ENCODE measurements at regions not wholly inside any gene's neighbourhood (a gene's known extent, or its start where the extent isn't known, plus 50 kb on each side); places are given as distances from the start of the nearest gene placed in this dataset.

DNA sequence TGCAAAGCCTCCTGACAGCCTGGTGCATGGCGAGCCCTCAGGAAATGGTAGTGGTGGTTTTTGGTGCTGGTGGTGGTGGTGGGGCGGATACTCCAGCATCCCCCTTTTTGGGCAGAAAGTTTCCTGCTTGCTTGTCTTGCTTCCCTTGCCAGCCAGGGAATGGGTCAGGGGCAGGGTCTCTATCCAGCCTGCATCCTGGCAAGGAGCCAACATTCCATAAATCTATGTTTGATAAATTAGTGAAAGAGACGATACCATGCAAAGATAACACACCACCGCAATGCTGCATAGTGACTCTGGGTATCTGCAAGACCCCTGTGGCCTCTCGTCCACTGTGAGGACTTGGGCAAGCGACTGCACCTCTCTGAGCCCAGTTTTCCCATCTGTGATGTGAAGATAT is 246.2 kb downstream of the LRFN2 start:
- DNase-seq: no peak

DNA sequence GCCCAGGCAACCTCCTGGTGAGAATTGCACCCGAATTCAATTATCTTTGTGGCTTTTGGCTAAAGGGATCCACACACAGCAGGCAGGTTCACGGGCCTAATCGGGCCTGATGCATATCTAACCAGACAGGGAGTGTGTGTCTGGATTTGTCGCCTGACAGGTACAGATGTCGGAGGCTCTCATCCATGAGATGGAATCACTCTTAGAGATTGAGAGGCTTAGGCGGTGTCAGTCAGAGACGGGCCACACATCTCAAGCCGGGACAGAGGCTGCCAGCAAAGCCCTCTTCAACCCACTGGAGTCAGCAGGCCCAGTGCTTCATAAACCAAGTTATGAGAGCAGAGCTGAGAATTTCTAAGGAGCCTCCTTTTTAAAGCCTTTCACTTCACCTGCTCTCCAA is 247.0 kb downstream of the LRFN2 start:
- no peak for DNase-seq

DNA sequence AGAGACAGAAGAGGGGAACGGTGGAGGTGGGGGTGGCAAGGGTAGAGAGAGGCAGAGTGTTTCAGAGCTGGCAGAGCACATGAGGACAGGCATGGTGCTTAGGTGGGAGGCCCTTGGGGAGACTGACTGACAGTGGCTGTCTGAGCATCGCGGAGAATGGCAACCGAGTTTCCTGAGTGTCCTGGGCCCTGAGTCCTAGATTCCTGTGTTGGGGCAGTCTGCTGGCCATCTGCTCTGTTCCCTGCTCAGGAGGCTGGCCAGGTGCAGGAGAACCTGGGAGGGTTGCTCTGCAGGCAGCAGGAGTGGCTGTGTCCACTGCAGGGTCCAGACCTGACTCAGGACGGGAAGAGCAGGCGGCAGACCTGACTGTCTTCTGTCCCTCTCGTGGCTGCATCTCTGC is 248.9 kb downstream of the LRFN2 start:
- DNase-seq: no peak

DNA sequence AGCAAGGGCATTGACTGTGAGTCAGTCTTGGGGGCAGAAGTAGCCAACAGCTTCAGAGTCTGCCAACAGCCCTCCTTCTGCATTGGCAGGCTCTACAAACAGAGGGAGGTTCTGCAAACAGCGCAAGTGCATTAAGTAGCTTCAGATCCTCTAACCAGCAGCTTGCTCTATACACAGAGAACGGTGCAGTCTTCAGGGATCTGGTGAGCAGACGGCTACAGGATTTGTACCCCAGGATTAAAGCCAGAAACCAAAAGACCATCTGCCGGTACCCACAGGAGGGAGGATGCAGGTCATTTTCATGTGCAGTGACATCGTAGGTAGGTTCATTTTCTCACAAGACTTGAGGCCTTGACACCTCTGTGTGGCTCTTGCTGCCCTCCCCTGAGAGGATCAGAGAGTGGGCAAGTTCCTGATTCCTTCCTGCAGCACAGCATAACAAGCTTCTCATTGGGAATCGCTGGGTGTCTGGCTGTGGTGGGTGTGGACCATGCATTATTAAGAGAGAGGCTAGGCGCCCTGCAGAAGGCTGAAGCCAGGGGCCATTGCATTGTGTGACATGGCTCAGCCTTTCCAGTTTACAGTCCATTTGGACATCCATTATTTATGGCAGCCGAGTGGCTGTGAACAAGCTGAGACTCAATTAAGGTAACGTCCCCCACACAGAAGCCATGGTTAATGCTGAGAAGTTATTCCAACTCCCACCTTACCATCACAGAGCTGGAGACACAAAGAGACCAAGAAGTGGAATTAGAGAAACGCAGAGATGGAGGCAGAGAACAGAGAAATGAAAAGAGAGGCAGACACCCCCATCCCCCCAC is 250.0 kb downstream of the LRFN2 start:
- DNase-seq: no peak

DNA sequence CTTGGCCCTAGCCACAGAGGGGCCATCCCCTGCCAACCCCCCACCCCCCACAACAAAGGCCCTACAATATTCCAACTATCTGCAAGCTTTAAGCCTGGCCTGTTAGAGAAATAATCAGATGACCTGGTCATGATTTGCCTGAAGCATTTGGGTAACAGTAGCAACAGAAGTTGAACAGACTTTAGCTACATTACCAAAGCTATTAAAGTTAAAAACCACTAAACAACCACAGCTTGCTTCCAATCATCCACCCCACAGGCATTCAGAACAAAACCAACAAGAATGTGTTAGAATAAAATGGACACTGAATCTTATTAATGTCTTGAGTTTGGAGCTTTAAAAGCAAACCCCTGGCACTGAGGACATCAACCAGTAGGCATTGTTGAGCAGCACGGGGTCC is 250.9 kb downstream of the LRFN2 start:
- DNase-seq: no peak

DNA sequence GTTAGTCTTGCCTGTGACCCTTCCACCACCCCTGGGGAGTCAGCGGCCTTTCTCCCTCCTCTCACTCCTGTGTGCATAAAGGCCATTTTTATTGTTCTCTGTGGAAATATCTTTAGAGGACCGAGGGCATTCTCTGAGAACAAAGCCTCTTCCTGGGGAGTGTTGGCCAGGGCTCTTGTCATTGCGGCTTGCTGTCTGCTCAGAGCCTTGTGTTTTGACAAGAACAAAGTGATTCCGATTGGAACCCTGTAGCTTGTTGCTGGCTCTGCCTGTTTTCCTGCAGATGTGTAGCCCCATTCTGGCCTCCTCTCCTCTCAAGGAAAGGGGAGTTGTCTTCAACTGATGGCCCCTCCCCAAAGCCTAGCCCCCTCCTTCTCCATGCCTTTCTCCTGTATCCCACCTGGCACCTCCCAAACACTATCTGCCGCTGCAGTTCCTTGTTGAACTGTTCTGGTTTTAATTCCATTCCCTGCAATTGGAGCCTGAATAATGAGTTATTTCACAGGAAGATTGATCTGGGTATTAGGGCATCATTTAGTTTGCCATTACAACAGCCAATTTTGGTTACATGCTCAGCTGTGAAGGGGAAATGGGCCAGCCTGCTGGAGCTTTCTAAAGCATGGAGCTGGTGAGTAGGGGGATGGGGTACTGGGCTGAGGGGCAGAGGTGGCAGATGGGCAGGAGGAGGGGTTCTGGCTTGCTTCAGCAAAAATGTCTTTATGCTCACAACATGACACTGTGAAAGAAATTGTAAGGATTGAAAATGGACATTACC is 252.5 kb downstream of the LRFN2 start:
- DNase-seq: no peak

DNA sequence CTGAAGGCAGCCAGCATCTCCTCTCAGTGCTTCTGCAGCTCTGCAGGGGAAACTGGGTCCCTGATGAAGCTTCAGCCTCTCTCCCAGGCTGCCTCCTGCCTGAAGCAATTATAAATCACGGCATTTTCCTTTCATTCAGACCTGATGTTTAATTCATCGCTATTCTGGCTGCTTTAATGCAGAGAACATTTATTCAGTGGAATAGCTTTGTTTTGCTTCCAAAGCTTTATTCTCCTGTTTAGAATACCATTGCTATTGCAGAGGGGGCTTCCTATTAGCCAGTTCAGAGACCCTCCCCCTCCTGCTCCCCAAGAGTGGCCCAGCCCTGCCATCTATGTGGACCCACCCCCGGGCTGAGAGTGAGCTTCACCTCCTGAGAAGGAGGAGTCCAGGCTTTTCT is 255.6 kb downstream of the LRFN2 start:
- DNase-seq: no peak

DNA sequence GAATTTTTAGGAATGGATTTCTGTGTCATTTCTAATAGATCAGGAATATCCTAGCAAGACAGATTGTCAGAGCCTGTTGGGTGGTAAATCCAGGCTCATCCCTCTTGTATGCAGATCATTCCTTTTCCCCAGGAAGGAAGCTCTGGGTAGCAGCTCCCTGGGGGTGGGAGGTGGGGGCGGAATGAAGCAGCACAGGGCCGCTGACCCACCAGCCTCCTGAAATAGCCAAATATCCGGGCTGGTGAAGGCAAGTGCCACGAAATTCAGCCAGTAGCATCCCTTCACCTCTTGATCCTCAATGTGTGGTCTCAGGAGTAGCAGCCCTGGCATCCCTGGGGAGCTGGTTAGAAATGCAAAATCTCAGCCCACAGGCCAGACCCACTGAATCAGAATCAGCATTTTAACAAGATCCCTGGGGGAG is 256.9 kb downstream of the LRFN2 start:
- no peak for DNase-seq

DNA sequence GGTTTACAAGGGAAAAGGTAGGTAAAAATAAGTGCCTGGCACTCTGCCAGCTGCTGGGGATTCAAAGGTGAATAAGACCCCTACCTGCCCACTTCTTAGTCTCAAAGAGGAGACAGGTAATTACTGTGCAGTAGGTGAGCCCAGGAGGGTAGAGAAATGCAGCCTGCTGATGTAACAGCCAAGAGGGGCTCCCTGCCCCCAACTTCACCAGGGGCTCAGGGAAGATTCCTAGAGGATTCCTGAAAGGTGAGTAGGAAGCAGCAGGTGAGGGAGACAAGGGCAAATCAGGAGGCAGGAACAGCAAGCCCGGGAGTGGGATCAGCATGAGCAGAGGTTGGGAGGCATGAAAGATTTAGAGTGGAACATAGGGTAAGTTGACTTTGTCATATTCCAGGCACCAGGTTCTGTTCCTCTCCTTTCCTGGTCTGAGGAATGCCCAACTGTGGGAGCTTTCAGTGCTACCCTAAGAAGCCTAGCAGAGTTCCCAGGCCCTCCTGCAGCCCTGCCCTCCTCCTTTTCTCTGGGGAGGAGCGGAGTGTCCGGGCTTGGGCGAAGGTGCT is 258.1 kb downstream of the LRFN2 start:
- no peak for DNase-seq

DNA sequence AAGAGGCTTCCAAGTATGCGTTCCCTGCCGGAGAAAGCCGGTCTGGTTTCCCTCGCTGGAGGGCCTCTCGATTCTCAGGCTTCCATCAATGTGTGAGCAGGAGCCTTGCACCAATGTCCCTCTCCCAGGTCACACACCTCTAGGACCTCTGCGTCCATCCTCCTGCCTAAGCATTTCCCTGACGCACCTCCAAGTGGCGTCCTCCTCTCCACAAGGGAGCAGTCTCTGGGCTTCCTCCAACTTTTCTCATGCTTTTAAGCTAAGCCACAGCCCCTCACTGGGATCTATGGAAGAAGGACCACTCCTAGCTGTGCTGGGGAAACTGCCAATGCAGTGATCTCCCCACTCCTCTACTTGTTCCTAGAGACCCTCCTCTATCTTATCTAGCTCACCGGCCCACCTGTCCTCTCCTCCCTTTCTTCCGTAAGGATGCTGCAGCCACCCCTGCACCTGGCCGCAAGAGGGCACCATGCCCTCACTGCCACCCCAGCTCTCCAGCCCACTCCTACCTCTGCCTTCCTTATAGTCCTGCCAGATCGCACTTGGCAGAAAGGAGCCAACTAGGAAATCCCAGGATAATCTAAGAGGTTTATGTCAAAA is 258.7 kb downstream of the LRFN2 start:
- DNase-seq: no peak

DNA sequence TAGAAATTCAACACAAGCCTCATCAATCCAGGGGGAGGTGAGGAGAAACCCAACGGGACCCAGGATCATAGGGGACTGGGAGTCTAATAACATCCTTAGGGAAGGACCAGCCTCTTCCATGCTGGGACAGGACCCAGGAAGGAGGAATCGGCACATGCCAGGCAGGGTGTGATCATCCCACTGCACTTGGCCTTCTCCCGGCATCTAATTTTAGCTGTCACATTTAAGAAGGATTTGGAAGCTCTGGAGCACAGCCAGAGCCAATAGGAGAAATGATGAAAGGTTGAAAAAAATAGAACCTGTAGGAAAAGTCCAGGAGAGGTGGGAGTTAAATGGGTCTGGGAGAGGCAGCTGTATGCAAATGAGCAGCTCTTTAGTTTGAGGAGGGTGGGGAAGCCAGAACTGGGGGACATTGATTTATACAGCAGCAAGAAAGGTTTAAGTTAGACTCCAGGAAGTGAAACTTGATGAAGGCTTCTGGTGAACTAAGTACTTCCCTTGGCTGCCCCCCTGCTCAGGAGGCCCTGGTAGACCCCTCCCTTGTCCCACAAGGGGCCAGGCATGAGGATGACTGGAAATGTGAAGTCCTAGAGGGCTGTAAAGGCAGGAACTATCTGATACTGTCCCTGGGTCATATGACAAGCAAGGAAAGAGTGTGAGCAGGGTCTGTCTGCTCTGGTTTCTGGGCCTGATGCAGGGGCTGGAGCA is 260.3 kb downstream of the LRFN2 start:
- DNase-seq: no peak

DNA sequence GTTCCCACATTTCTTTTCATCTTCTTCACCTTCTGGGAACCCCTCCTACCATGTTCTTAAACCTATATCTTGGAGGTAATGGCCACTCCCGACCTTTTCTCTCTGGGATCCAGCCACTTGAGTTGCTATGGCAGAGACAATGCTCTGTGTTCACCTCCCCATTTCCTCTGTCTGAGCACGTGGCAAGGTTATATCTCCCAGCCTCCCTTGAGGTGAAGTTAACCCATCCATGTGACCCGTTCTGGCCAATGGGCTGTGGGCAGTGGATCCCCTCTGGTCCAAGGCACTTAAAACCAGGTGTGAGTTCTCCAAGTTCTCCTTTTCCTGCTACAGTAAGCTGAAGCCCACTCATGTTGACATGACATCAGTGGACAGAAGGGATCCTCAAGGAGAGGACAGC is 261.4 kb downstream of the LRFN2 start:
- DNase-seq: no peak

DNA sequence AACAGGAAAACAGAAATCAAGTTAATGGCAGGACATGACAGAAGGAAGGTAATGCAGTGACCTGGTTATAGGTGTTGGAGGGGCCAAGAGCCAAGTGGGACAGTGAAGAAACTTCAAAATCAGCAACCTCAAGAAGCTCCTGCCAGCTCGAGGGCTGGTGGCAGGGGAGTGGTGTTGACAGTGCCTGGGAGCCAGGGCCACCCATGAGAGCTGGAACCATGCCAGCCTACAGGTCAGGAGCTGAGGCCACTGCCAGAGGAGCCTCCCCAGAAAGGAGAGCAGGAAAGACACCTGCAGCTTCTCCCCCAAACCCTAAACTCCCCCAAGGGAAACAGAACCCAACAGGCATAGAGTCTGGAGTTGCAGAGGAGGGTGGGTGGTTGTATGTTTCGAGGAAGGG is 262.1 kb downstream of the LRFN2 start:
- DNase-seq: no peak

DNA sequence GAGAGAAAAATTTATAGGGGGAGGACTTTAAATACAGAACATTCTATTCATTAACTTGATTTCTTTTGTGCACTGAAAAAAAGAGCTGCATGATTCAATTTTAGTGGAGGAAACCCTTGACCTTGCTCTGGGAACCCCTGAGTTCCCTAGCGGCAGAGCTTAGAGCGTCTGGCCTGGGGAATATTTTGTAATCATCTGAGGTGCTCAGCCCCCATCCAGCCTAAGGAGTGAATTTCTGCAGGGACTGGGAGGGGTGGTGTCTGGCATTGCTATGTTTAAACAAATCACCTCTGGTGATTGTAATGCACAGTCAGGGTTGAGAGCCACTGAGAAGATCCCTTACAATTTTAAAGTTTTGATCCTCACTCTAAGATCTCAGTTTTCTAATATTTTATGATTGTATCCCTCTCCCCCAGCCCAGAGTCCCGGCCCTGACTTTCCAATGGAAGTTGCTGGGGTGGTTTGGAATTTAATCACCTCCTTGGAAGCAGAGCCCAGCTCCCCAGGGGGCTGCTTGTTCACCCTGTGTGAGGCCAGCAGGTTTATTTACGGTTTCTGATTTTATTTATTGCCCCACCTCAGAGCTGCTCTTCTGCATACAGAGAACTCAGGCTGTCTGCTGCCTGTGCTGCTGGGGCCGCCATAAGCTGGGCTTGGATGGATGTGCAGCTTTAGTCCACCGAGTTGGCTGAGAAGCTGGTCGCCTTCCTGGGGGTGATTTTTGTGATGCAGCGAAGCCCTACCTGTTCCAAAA is 263.1 kb downstream of the LRFN2 start:
- no peak for DNase-seq

DNA sequence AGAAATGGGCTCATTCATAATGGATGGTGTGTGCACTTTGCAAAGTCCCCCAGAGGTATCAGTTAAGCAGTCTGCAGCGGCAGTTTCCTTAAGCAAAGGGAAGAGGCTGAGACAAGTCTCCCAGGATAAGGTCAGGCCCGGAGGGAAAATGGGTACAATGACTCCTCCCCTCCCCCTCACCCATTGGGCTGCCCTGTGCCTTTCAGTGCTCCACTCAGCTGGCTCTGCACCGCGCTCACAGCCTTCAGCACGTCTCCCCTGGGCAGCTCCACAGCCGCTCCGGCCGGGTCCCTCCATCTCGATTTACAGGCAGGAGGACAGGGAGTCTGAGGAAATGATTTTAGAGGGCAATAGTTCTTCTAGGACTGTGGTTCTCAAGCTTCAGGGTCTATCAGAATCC is 264.8 kb downstream of the LRFN2 start:
- no peak for DNase-seq

DNA sequence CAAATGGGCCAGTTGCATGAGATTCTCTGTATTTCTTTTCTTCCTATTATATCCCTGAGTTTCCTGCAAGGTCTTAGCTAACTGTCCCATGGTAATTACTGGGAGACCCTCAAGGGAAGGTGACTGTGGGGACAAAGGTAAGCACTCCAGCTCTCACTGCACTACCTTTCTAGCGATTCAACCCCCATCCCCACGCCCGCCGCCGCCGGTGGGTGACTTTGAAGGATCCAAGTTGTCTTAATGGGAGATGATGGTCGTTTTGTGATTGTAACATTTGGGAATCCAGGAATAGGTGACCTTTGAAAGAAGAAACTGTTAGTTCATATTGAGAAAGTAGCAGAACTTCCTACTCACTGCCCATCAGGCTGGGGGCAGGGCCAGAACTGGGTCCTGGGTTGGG is 265.5 kb downstream of the LRFN2 start:
- no peak for DNase-seq

DNA sequence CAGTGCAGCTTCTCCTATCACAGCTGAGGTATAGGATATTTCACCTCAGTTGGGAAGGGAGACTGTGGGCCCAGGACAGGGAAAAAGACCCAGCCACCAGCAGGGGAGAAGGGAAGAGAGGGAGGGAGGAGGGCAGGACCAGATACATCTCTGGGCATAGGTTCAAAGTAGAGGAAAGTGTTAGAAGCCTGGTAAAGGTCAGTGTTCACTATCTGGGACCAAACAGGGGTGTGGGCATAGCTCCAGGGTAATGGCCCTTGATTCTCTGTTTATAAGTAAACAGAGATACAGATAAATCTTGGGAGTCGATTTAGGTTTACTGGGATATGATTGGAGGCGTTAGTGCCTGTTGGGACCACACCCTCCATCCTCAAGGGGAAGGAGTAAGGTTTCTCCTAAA is 266.2 kb downstream of the LRFN2 start:
- DNase-seq: no peak

DNA sequence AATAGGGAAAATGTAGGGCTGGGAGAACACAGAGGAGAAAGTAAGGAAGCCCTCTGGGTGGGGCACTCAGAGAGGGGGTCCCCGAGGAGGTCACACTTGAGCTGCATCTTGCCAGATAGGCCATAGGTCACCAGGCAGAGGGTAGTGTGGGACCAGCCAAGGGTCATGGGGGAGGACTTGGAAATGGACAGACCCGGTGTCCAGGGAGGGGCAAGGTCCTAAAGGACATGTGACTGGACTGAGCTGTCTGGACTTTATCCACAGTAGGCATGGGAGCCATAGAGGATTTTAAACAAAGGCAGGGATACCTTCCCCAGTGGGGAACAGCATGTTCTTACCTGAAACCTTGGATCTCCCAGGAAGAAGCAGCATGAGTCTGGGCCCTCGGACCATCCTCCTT is 266.7 kb downstream of the LRFN2 start:
- no peak for DNase-seq

DNA sequence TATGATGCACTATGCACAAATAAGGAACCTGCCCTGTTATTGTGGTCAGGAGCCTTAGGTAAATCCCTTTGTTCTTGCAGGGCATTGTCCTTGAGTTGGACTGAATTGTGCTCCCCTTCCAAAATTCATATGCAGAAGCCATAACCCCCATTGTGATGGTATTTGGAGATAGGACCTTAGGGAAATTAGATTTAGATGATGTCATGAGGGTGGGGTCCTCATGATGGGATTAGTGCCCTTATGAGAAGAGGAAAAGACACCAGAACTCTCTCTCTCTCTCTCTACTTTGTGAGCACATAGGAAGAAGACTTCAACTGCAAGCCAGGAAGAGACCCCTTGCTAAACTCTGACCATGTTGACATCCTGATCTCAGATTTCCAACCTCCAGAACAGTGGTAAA is 268.0 kb downstream of the LRFN2 start:
- no peak for DNase-seq

DNA sequence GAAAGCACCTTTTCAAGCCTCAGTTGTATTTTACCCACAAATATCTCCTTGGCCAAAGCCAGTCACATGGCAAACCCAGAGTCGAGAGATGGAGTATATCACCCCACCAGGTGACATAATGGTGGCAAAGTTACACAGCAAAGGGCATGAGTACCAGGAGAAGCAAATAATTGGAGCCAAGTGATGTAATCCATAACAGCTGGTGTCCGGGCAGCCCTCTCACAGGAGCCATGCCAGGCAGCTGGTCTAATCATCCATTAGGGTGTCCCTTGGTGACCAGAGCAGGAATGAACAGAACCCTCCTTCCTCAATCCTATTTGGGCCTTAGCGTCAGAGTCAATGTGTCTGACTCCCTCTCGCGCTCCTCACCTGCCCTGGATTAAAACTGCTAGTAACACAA is 272.1 kb downstream of the LRFN2 start:
- DNase-seq: no peak

DNA sequence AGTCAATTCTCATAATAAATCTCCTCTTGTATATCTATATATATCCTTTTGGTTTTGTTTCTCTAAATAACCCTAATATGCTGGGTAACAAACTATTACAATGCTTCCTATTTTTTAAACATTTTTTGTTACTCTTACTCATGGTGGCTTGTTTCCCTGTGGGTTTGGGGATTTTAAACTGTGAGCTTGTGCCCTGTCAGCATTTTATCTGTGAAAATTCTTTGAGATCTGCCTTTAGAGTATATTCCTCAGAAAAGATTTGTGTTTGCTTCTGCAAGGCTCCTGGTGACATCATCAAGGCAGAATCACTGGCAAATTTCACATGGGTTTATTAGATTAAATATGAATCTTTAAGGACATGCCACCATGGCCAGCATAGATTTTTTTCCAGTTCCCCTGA is 273.6 kb downstream of the LRFN2 start:
- no peak for DNase-seq

Data from NCI-H1436 treated with DMSO at 0.1 percent for 48 hours (cell line).